SK-N-SH (cell line): ENCODE measurements at regions not wholly inside any gene's neighbourhood (a gene's known extent, or its start where the extent isn't known, plus 50 kb on each side); places are given as distances from the start of the nearest gene placed in this dataset.

Experiments
- CHD2 ChIP-seq: fragments of 150-350 bp; IDR thresholded peaks from 2 replicates; pipeline ENCODE4 v1.6.1; 2018; ENCODE audit warnings: low read length; ENCODE audit not compliant: partially characterized antibody
- CTCF ChIP-seq: fragments of 200-600 bp; sonication (generic); IDR thresholded peaks from 2 replicates; pipeline ENCODE4 v1.6.1; 2017; ENCODE audit warnings: antibody characterized with exemption, mild to moderate bottlenecking, moderate library complexity
- ELF1 ChIP-seq: IDR thresholded peaks from 2 replicates; pipeline ENCODE4 v1.4.0; 2012
- EP300 ChIP-seq, 2 experiments: IDR thresholded peaks; 2 replicates each; pipeline versions ENCODE4 v1.4.0 to v1.6.1; 2012; ENCODE audit warnings: borderline replicate concordance in 1 of 2, low read depth in 1 of 2, low read length in 1 of 2
- EZH2phosphoT487 ChIP-seq: fragments of 200-600 bp; sonication (generic); IDR thresholded peaks from 2 replicates; pipeline ENCODE4 v1.6.1; 2017; ENCODE audit warnings: low read depth, mixed run types, mild to moderate bottlenecking, antibody characterized with exemption, moderate library complexity, borderline replicate concordance
- NRF1 ChIP-seq: IDR thresholded peaks from 2 replicates; pipeline ENCODE4 v1.6.1; 2012; ENCODE audit warnings: low read depth, mild to moderate bottlenecking, low read length
- POLR2AphosphoS5 ChIP-seq: IDR thresholded peaks from 2 replicates; pipeline ENCODE4 v1.6.1; 2012; ENCODE audit warnings: low read depth, low read length
- RAD21 ChIP-seq: IDR thresholded peaks from 2 replicates; pipeline ENCODE4 v1.6.1; 2012; ENCODE audit warnings: mild to moderate bottlenecking, low read length
- SIN3A ChIP-seq: IDR thresholded peaks from 2 replicates; pipeline ENCODE4 v1.6.1; 2012; ENCODE audit warnings: low read depth, mild to moderate bottlenecking, low read length, moderate library complexity, borderline replicate concordance
- YY1 ChIP-seq: IDR thresholded peaks from 2 replicates; pipeline ENCODE4 v1.4.0; 2012; ENCODE audit warnings: low read depth, mild to moderate bottlenecking
- ZBTB33 ChIP-seq: IDR thresholded peaks from 2 replicates; pipeline ENCODE4 v1.4.0; 2012; ENCODE audit warnings: low read depth, borderline replicate concordance

- TF ChIP-seq POLR2AphosphoS5 (no peak), CTCF (no peak), NRF1 (no peak), ELF1 (no peak), EZH2phosphoT487 (no peak), ZBTB33 (no peak), SIN3A (no peak), YY1 (no peak), CHD2 (no peak), EP300 (IDR thresholded peaks at IDR 0.05; ENCODE audit: borderline replicate concordance in 1 of 2, low read depth in 1 of 2, low read length in 1 of 2) (no peak), RAD21 (no peak)
These were observed 1193.5 kb downstream of the PCDH9 start for GRCh38 chr13:66036636-66037035.
